HCT116 (cell line): ENCODE measurements at regions not wholly inside any gene's neighbourhood (a gene's known extent, or its start where the extent isn't known, plus 50 kb on each side); places are given as distances from the start of the nearest gene placed in this dataset.

Source experiments
- ATAC-seq: fragments of 200-7000 bp; cut with Tn5 transposase; 2 replicates; pipeline ENCODE4 v1.9.1; 2020; ENCODE audit warnings: mild to moderate bottlenecking, moderate library complexity
- BruUV-seq: library from RNA; stranded (reverse); fragments of 400-500 nt; replicated peaks from 2 replicates; lab custom pipeline; 2021; lab: Mats Ljungman, UMichigan
- CTCF ChIA-PET: fragments of 300-600 bp; sonication (Branson Sonifier 250); formaldehyde crosslinking; loops from one replicate; lab custom pipeline; 2021; ENCODE audit warnings: antibody characterized with exemption; lab: Charles Lee
- POLR2A ChIA-PET: fragments of 300-600, 350-600 bp; sonication (Branson Sonifier 250); formaldehyde crosslinking; loops from one replicate; lab custom pipeline; 2021; ENCODE audit warnings: antibody characterized with exemption; lab: Charles Lee
- RAD21 ChIA-PET, 2 experiments: fragments of 300-600 bp; sonication (Branson Sonifier 250); formaldehyde crosslinking; loops; one replicate each; lab custom pipeline; 2023; ENCODE audit warnings: low total read pairs in 2 of 2; ENCODE audit not compliant: uncharacterized antibody in 2 of 2, unreplicated experiment in 2 of 2, low non-redundant PET in 1 of 2; lab: Charles Lee
- DNase-seq: peaks from one replicate; pipeline ENCODE4 v3.0.0-alpha.2; 2010; ENCODE audit warnings: low read depth, low spot score
- H2AFZ ChIP-seq: fragments of 200-600 bp; shearing (Covaris generic), sonication (generic); 2 replicates; pipeline ENCODE4 v1.6.1; 2017; ENCODE audit warnings: low read depth, mixed run types, mixed read lengths, antibody characterized with exemption, low read length; ENCODE audit not compliant: poor library complexity, severe bottlenecking
- H3K27ac ChIP-seq: 2 replicates; pipeline ENCODE4 v1.5.1; 2012; ENCODE audit warnings: low read depth, low read length
- H3K27me3 ChIP-seq: fragments of 200-600 bp; sonication (generic); 2 replicates; pipeline ENCODE4 v1.6.1; 2016; ENCODE audit warnings: mixed run types, low read length, mixed read lengths; ENCODE audit not compliant: insufficient read depth
- H3K36me3 ChIP-seq, 2 experiments: fragments of 200-500 bp in 1 of 2; fragments of 200-600 bp in 1 of 2; sonication (Bioruptor generic) in 1 of 2; sonication (generic) in 1 of 2; 2 replicates each; pipeline versions ENCODE4 v1.5.1 to v1.6.1; 2014 to 2016; ENCODE audit warnings: low read length in 2 of 2, inconsistent platforms in 1 of 2, mixed read lengths in 1 of 2, mixed run types in 1 of 2; ENCODE audit not compliant: insufficient read depth in 2 of 2, control insufficient read depth in 1 of 2
- H3K4me1 ChIP-seq, 2 experiments: fragments of 200-600 bp in 1 of 2; sonication (generic) in 1 of 2; 2 replicates each; pipeline versions ENCODE4 v1.5.1 to v1.6.1; 2012 to 2017; ENCODE audit warnings: low read length in 2 of 2, inconsistent platforms in 1 of 2, mild to moderate bottlenecking in 1 of 2, mixed read lengths in 1 of 2, mixed run types in 1 of 2, moderate library complexity in 1 of 2; ENCODE audit not compliant: insufficient read depth in 2 of 2, control insufficient read depth in 1 of 2
- H3K4me2 ChIP-seq: fragments of 200-600 bp; sonication (generic); 2 replicates; pipeline ENCODE4 v1.6.1; 2017; ENCODE audit warnings: mixed run types, low read length, mixed read lengths
- H3K4me3 ChIP-seq, 2 experiments: fragments of 200-600 bp in 1 of 2; sonication (generic) in 1 of 2; replicated peaks in 1 of 2; 2 replicates each; pipeline ENCODE4 v1.5.1; 2011 to 2016; ENCODE audit warnings: low read length in 2 of 2, control low read depth in 1 of 2, low read depth in 1 of 2, mild to moderate bottlenecking in 1 of 2, mixed read lengths in 1 of 2, mixed run types in 1 of 2
- H3K79me2 ChIP-seq: fragments of 200-600 bp; sonication (generic); 2 replicates; pipeline ENCODE4 v1.6.1; 2017; ENCODE audit warnings: mild to moderate bottlenecking, mixed run types, low read length, moderate library complexity, mixed read lengths; ENCODE audit not compliant: insufficient read depth
- H3K9ac ChIP-seq: fragments of 200-600 bp; sonication (generic); 2 replicates; pipeline ENCODE4 v1.6.1; 2016; ENCODE audit warnings: low read length, mixed read lengths
- H3K9me2 ChIP-seq: fragments of 200-600 bp; sonication (generic), shearing (Covaris generic); 2 replicates; pipeline ENCODE4 v1.6.1; 2017; ENCODE audit warnings: mixed run types, mild to moderate bottlenecking, moderate library complexity; ENCODE audit not compliant: insufficient read depth
- H3K9me3 ChIP-seq, 2 experiments: fragments of 200-500 bp in 1 of 2; fragments of 200-600 bp in 1 of 2; sonication (Bioruptor generic) in 1 of 2; sonication (generic) in 1 of 2; 2 replicates each; pipeline ENCODE4 v1.6.1; 2014 to 2017; ENCODE audit warnings: low read length in 2 of 2, mixed read lengths in 2 of 2, inconsistent platforms in 1 of 2, low read depth in 1 of 2, mild to moderate bottlenecking in 1 of 2, mixed run types in 1 of 2, moderate library complexity in 1 of 2; ENCODE audit not compliant: control insufficient read depth in 1 of 2, insufficient read depth in 1 of 2
- H4K20me1 ChIP-seq: fragments of 200-600 bp; sonication (generic), shearing (Covaris generic); 2 replicates; pipeline ENCODE4 v1.6.1; 2017; ENCODE audit warnings: mixed run types, mild to moderate bottlenecking, moderate library complexity; ENCODE audit not compliant: insufficient read depth
- CBX3 ChIP-seq: IDR thresholded peaks from 2 replicates; pipeline ENCODE4 v1.6.1; 2012; ENCODE audit warnings: low read depth
- CEBPB ChIP-seq: IDR thresholded peaks from 2 replicates; pipeline ENCODE4 v1.6.1; 2012; ENCODE audit warnings: low read depth
- EGR1 ChIP-seq: IDR thresholded peaks from 2 replicates; pipeline ENCODE4 v1.6.1; 2012; ENCODE audit warnings: low read depth
- ELF1 ChIP-seq: IDR thresholded peaks from 2 replicates; pipeline ENCODE4 v1.6.1; 2012; ENCODE audit warnings: low read depth, borderline replicate concordance
- EZH2 ChIP-seq: fragments of 200-600 bp; sonication (generic); IDR thresholded peaks from 2 replicates; pipeline ENCODE4 v1.6.1; 2017; ENCODE audit warnings: antibody characterized with exemption, mixed run types
- EZH2phosphoT487 ChIP-seq: fragments of 200-600 bp; IDR thresholded peaks from 2 replicates; pipeline ENCODE4 v1.6.1; 2018; ENCODE audit warnings: antibody characterized with exemption, borderline replicate concordance
- FOSL1 ChIP-seq: IDR thresholded peaks from 2 replicates; pipeline ENCODE4 v1.6.1; 2012; ENCODE audit warnings: low read depth
- JUND ChIP-seq: IDR thresholded peaks from 2 replicates; pipeline ENCODE4 v1.6.1; 2012
- POLR2A ChIP-seq: IDR thresholded peaks from 2 replicates; pipeline ENCODE4 v1.7.0; 2011; ENCODE audit warnings: borderline replicate concordance; ENCODE audit not compliant: insufficient read depth, insufficient read length; ENCODE audit errors: extremely low read depth
- POLR2AphosphoS5 ChIP-seq: IDR thresholded peaks from 2 replicates; pipeline ENCODE4 v1.6.1; 2011; ENCODE audit warnings: mild to moderate bottlenecking, low read depth, low read length, moderate library complexity
- RAD21 ChIP-seq: IDR thresholded peaks from 2 replicates; pipeline ENCODE4 v1.6.1; 2012; ENCODE audit warnings: low read depth, mild to moderate bottlenecking
- SP1 ChIP-seq: IDR thresholded peaks from 2 replicates; pipeline ENCODE4 v1.6.1; 2012; ENCODE audit warnings: low read depth
- SRF ChIP-seq: IDR thresholded peaks from 2 replicates; pipeline ENCODE4 v1.6.1; 2012; ENCODE audit warnings: low read depth
- TCF7L2 ChIP-seq: IDR thresholded peaks from 2 replicates; pipeline ENCODE4 v1.7.0; 2011; ENCODE audit warnings: borderline replicate concordance, inconsistent platforms; ENCODE audit not compliant: insufficient read depth, insufficient read length; ENCODE audit errors: extremely low read depth
- YY1 ChIP-seq: IDR thresholded peaks from 2 replicates; pipeline ENCODE4 v1.6.1; 2011; ENCODE audit warnings: low read length, low read depth, moderate library complexity, mild to moderate bottlenecking; ENCODE audit not compliant: insufficient replicate concordance; ENCODE audit errors: extremely low read depth
- ZFX ChIP-seq: fragments of 450-650 bp; IDR thresholded peaks from 2 replicates; pipeline ENCODE4 v1.6.1; 2017
- intact Hi-C: fragments of 100-400 bp; cut with micrococcal nuclease; formaldehyde crosslinking; loops from 2 replicates; pipeline ENCODE4 v1.10.0; 2022
- TF ChIP-seq, protein P1 (sequence below): IDR thresholded peaks from 2 replicates; pipeline ENCODE4 v1.6.1; 2012
- TF ChIP-seq, protein P2 (sequence below): IDR thresholded peaks from 2 replicates; pipeline ENCODE4 v1.6.1; 2012
- TF ChIP-seq, protein P3 (sequence below): IDR thresholded peaks from 2 replicates; pipeline ENCODE4 v1.6.1; 2012; ENCODE audit warnings: low read depth

GRCh38 chr4:63589796-63590195, 819.5 kb downstream of the TECRL start:
- no peak overlapping the region for H3K27ac ChIP-seq
- intact Hi-C loops, result no loop called here
- H3K4me2 ChIP-seq, result no peak overlapping the region
- no peaks in the 10 kb centered on the region for H4K20me1 ChIP-seq
- DNase-seq, result no peak
- H3K9me2 ChIP-seq, result no peaks in the 10 kb centered on the region
- no peaks in the 10 kb centered on the region for H3K79me2 ChIP-seq
- H2AFZ ChIP-seq, result no peak overlapping the region
- no peak for ATAC-seq
- TF ChIP-seq EZH2phosphoT487 (no peak), ZFX (no peak), RAD21 (no peak), TCF7L2 (no peak), CBX3 (no peak), POLR2AphosphoS5 (no peak), SP1 (no peak), CEBPB (no peak), FOSL1 (no peak), ELF1 (no peak), YY1 (no peak), EGR1 (no peak), EZH2 (no peak), SRF (no peak), POLR2A (no peak), JUND (no peak)
- TF ChIP-seq, protein P1, sequence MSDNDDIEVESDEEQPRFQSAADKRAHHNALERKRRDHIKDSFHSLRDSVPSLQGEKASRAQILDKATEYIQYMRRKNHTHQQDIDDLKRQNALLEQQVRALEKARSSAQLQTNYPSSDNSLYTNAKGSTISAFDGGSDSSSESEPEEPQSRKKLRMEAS, result no peak
- TF ChIP-seq, protein P2, sequence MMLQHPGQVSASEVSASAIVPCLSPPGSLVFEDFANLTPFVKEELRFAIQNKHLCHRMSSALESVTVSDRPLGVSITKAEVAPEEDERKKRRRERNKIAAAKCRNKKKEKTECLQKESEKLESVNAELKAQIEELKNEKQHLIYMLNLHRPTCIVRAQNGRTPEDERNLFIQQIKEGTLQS, result no peak
- TF ChIP-seq, protein P3, sequence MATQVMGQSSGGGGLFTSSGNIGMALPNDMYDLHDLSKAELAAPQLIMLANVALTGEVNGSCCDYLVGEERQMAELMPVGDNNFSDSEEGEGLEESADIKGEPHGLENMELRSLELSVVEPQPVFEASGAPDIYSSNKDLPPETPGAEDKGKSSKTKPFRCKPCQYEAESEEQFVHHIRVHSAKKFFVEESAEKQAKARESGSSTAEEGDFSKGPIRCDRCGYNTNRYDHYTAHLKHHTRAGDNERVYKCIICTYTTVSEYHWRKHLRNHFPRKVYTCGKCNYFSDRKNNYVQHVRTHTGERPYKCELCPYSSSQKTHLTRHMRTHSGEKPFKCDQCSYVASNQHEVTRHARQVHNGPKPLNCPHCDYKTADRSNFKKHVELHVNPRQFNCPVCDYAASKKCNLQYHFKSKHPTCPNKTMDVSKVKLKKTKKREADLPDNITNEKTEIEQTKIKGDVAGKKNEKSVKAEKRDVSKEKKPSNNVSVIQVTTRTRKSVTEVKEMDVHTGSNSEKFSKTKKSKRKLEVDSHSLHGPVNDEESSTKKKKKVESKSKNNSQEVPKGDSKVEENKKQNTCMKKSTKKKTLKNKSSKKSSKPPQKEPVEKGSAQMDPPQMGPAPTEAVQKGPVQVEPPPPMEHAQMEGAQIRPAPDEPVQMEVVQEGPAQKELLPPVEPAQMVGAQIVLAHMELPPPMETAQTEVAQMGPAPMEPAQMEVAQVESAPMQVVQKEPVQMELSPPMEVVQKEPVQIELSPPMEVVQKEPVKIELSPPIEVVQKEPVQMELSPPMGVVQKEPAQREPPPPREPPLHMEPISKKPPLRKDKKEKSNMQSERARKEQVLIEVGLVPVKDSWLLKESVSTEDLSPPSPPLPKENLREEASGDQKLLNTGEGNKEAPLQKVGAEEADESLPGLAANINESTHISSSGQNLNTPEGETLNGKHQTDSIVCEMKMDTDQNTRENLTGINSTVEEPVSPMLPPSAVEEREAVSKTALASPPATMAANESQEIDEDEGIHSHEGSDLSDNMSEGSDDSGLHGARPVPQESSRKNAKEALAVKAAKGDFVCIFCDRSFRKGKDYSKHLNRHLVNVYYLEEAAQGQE, result no peak
- ChIA-PET POLR2A (no interaction called here), RAD21 (no interaction called here), CTCF (no interaction called here)
- no peak overlapping the region for H3K9ac ChIP-seq
- H3K4me1 ChIP-seq, result no peaks in the 10 kb centered on the region
- no peaks in the 10 kb centered on the region for H3K27me3 ChIP-seq
- H3K9me3 ChIP-seq, result no peaks in the 10 kb centered on the region; a peak in 2 of 4 replicates
- H3K36me3 ChIP-seq, result no peaks in the 10 kb centered on the region
- H3K4me3 ChIP-seq, result no peak overlapping the region
- no TSS peak for BruUV-seq
